B cell (primary cell): ENCODE measurements at regions not wholly inside any gene's neighbourhood (a gene's known extent, or its start where the extent isn't known, plus 50 kb on each side); places are given as distances from the start of the nearest gene placed in this dataset.

Source experiments
- CTCF ChIP-seq: fragments of 200-600 bp; IDR thresholded peaks from one replicate; pipeline ENCODE4 v1.8.0; 2022; ENCODE audit warnings: antibody characterized with exemption, mild to moderate bottlenecking
- EZH2 ChIP-seq: IDR thresholded peaks from 2 replicates; pipeline ENCODE4 v1.6.1; 2012; ENCODE audit warnings: borderline replicate concordance, low read depth, mild to moderate bottlenecking, moderate library complexity, low read length; ENCODE audit not compliant: insufficient read depth, poor library complexity, severe bottlenecking

- no peak for TF ChIP-seq CTCF
- TF ChIP-seq EZH2: no peak
Observed at GRCh38 chr2:41634686-41635085, 413.1 kb upstream of the PKDCC start.
